NT2/D1 (cell line): ENCODE measurements at regions not wholly inside any gene's neighbourhood (a gene's known extent, or its start where the extent isn't known, plus 50 kb on each side); places are given as distances from the start of the nearest gene placed in this dataset.

Experiments
- SUZ12 ChIP-seq: IDR thresholded peaks from 2 replicates; pipeline ENCODE4 v1.6.1; 2011; ENCODE audit not compliant: insufficient read length, insufficient read depth; ENCODE audit errors: extremely low read depth
- ZNF274 ChIP-seq: IDR thresholded peaks from 2 replicates; pipeline ENCODE4 v1.6.1; 2011; ENCODE audit warnings: mild to moderate bottlenecking, low read depth, low read length

GRCh38 chrX:94107981-94108380 lies 434.0 kb downstream of the FAM133A start:
- no peak for TF ChIP-seq ZNF274
- TF ChIP-seq SUZ12: no peak
